GM21390 (cell line): ENCODE measurements at regions not wholly inside any gene's neighbourhood (a gene's known extent, or its start where the extent isn't known, plus 50 kb on each side); places are given as distances from the start of the nearest gene placed in this dataset.

Experiments
- ATAC-seq: cut with Tn5 transposase; IDR thresholded peaks from one replicate; pipeline ENCODE4 v1.9.1; 2021; ENCODE audit not compliant: unreplicated experiment

DNA sequence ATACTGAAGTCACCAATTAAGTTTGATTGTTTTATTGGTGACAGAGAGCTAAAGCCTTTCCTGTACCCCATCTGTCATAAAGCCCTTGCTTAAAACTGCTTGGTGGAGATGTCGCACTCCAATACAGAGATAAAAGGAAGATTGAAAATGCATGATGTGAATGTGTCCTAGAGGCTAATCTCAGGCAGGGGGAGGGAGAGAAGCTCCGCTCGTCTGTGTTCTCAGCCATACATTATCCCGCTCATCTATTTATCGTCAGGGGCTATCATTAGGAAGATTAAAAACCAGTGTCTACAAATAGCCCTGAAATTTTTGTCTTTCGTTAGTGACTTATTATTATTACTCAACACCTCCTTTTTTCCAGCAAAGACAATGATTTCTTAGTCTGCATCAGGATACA is 110.3 kb downstream of the CMPK2 start:
- ATAC-seq = no peak

GRCh38 chr2:6757215-6757614 is 108.5 kb downstream of the CMPK2 start:
- ATAC-seq = no peak

DNA sequence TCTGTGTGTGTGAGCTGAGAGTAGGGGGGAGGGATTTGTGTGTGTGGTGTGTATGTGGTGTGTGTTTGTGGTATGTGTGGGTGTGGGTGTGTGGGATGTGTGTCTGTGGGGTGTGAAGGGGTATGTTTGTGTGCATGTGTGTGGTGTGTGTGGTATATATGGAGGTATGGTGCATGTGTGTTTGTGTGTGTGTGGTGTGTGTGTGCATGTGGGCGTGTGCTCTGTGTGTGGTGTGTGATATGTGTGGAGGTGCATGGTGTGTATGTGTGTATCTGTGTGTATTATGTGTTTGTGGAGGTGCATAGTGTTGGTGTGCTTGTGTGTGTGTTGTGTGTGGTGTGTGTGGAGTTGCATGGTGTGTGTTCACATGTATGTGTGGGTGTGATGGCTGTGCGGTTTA is 106.0 kb downstream of the CMPK2 start:
- ATAC-seq = no peak

DNA sequence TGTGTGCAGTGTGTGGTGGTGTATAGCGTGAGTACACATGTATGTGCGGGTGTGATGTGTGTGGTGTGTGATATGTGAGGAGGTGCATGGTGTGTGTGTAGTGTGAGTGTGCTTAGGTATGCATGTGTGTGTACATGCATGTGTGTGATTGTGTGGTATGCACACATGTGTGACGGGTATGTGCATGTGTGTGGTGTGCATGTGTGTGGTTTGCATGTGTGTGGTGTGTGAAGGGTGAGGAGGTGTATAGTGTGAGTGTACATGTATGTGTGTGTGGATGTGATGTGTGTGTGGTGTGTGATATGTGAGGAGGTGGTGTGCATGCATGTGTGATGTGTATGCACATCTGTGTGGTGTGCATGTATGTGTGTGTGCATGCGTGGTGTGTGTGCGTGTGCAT is 105.6 kb downstream of the CMPK2 start:
- no peak for ATAC-seq

DNA sequence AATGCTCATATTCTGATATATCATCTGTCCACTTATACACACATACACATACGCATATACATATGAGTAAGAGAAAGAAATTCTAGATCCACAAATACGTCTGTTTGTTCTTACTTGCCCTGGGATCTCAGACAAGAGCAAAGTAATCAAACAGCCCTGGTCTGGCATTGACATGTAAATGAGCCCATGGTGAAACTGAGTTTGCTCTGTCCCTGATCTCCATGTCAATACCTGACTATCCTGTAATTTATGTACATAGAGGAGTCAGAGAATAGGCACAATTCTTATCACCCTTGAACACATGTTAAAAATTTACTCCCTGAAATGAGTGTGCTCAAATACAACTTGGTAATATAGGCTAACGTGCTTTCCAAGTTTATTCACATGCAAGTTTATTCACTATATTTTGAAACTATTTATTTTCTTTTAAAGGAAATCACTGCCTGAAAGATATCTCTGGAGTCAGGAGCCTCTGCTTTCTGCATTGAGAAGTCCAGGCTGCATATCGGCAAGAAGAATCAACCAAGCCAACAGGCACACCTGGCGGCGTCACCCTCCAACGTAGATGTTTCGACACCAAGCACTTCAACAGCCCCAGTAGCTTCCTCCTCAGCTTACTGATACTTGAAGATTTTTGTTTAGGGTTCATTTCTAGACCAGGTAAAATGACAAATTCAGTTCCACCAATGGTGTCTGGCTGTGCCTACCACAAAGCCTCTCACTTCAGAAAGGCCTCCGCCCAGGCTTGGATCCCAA is 100.6 kb downstream of the CMPK2 start:
- ATAC-seq = no peak

DNA sequence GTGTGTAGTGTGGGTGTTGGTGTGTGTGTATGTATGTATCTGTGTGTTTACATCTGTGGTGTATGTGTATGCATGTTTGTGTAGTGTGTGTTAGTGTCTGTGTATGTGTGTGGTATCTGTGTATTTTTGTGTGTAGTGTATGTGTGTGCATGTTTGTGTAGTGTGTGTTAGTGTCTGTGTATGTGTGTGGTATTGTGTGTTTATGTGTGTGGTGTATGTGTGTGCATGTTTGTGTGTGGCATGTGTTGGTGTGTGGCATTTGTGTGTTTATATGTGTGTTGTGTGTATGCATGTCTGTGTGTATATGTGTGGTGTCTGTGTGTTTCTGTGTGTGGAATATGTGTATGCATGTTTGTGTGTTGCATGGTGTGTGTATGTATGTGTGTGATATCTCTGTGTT is 96.4 kb downstream of the CMPK2 start:
- ATAC-seq = no peak

GRCh38 chr2:6770006-6770405 is 95.7 kb downstream of the CMPK2 start:
- ATAC-seq = no peak

DNA sequence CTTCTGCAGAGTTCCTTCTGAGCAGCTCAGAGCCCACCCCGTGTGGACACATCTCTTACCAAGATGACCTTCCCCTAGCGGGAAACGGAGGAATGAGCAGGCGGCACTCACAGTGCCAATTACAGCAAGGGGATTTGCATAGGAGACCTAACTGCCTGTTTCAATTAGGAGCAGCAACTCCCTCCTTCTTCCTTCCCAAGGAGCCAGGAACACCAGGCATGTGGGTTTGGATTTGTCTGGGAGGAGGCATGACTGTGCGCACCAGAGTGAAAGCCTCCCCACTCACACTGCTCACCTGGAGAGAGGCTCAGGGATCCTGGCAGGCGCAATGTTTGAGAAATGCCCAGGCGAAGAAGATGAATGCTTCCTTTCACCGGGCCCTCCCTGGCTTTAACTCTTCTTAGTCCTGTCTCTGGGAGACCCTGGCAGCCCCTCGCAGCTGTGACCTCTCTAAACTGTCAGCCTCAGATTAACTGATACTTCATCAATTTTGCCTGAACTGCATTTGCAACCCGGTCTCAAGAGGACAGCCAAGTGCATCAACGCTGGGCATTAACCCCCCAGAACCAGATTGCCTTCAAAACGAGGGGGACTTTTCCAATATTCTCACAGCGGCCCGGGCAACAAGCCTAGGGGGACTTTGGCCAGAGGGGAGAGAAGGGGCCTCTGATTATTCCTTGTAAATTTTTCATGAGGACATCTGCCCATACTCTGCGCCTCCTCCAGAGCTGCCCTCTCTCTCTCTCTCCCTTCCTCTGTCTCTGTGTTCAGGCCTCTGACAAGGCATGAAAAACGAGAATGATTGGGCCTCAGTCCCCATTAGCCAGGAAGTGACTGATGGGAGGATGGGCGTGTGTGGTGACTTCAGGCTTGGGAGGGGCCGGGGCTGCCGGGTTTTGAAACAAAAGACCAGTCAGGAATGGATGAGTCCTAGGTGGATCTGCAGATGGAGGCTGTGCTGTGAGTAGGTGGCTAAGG is 93.8 kb downstream of the CMPK2 start:
- no peak for ATAC-seq

DNA sequence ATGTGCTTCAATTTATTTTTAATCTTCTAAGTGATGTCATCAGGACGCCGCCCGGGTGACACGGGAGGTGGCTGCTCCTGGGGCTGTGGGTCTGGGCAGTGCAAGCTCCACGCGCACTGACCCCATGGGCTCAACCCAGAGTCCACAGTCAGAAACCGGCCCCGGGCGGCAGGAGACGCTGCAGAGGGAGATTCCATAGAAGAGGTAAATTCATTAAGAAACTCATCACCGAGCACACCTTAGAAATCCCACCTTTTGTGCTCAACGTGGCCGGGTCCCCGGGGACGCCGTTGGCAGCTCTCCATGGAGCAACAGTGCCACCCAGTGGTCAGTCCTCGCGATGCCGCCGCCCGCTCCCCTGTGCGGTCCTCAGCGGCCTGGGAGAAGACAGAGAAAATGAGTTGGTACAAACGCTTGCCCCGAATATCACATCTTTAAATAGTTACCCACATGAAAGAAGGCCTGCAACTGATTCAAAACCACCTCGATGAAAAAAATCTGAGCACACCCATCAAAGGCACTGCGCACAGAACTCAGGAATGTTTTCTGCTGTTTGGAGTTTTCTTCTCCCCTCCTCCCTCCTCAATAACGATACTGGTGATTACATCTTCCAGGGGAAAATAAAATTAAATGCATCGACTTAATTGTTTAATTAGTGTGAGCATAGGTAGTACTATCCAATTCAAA is 92.6 kb downstream of the CMPK2 start:
- ATAC-seq = peak; percentile 96

GRCh38 chr2:6773694-6774044 is 92.0 kb downstream of the CMPK2 start:
- no peak for ATAC-seq

- ATAC-seq = no peak
These were observed 89.6 kb downstream of the CMPK2 start for GRCh38 chr2:6776125-6776524.

DNA sequence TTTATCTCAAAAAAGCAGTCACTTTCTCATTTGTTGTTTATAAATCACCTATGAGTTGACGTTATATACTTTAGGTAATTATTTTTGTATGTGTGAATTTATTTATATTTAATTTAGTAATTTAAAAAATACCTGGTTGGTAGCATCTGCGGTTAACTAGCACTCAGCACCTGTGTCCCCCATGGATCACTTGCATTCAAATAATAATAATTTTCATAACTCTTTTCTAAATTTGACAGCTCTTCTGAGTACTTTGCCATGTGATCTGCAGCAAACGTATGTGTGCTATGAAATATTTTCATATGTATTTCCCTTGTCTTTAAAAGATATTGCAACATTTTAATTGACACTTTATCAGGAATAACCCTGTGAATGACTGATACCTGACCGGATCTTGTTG is 88.1 kb downstream of the CMPK2 start:
- ATAC-seq = no peak

DNA sequence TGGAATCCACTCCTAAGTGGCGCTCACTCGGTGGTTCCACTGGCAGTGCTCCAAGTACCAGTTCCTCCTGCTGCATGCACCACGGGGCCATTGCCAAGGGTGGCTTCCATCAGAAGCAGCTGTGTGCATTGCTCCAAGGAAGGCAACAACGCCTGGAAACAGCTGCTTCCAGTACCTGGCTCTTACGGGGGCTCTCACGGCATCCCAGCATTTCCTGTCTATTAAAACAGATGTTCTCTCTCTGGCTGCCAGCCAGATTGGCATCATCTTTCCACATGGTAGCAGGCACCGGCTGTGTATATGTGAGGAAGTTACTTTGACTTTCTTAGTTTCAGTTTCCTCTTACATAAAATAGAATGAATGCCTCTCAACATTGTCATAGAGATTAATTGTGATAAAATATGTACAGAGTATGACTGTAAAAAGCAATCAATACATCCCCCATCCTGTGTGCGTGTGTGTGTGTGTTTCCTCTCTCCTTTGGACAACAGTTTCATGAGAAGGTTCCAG is 84.9 kb downstream of the CMPK2 start:
- peak; percentile 82 for ATAC-seq

GRCh38 chr2:6782517-6783237 is 83.0 kb downstream of the CMPK2 start:
- no peak for ATAC-seq

DNA sequence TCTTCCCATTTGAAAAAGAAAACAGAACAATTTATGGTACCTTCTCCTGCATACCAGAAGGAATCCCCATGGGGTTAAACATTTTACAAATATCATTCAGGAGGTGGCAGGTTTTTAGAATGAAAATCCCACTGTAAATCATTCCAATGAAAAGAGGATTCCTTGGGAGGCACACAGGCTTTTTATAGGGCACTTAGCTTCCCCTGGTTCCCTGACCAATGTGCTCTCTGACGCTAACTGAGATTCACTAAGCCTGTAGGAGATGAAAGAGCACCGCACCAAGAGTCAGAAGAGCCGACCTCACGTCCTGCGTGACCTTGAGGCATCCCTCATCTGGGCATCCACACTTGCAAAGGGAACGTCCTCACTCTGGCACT is 82.5 kb downstream of the CMPK2 start:
- ATAC-seq = no peak

- ATAC-seq = no peak
These were observed 81.4 kb downstream of the CMPK2 start for GRCh38 chr2:6784291-6784690.

GRCh38 chr2:6785493-6785892 is 80.2 kb downstream of the CMPK2 start:
- ATAC-seq = no peak

DNA sequence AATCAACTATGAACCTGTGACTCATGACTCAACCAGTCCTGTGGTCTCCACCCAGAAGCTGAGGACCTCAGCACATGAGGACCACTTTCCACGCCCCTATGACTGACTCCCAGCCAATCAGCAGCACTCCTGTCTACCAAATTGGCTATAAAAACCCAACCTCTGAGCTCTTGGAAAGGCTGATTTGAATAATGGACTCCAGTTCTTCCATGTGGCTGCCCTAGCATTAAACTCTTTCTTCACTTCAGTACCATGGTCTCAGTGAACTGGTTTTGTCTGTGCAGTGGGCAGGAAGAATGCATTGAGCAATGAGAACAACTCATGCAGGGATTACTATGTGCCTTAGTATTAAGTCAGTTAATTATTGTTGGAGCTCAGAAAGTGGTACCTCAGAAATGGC is 78.3 kb downstream of the CMPK2 start:
- no peak for ATAC-seq

DNA sequence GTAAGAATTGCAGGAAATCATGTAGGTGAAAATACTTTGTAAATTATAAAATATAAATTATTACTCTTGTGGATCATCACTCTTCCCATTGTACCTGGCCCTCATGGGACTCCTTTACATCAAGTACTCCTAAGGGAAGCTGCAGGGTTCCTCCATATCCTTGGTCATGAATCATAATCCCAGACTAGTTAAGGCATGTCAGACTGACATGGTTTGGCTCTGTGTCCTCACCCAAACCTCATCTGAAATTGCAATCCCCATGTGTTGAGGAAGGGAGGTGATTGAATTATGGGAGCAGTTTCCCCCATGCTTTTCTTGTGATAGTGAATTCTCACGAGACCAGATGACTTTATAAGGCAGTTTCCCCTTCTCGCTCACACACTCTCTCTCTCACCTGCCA is 77.1 kb downstream of the CMPK2 start:
- no peak for ATAC-seq

DNA sequence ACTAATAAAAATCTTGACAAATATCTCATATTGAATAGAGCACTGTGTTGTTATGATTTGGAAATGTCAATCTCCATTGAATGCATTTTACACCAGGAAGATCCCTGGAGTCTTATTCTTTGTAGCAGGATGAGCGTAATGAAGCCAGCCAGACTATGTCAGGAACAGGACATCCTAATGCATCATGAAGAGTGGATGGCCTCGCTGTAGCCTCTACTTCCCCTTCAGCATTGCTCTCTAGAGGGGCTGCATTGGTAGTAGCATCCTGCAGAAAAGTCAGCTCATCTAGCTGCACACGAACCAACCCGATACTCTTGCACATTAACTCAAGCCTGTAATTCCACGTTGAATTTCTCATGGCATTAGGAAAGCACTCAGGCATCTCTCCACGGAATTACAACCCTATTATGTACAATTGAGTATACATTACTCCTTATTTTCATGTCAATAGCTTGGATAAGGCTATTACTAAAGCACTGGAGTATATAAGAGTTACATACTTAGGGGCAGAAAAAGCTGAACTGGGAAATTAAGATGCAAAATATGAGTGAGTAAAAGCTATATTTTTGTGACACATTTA is 76.1 kb downstream of the CMPK2 start:
- no peak for ATAC-seq

GRCh38 chr2:6791682-6792081 is 74.0 kb downstream of the CMPK2 start:
- no peak for ATAC-seq
